DOHH2 (cell line): ENCODE measurements at regions not wholly inside any gene's neighbourhood (a gene's known extent, or its start where the extent isn't known, plus 50 kb on each side); places are given as distances from the start of the nearest gene placed in this dataset.

Source experiments
- H3F3A ChIP-seq: fragments of 200-600 bp; sonication (generic), shearing (Covaris generic); 2 replicates; pipeline ENCODE4 v1.6.0; 2016; ENCODE audit warnings: antibody characterized with exemption, mild to moderate bottlenecking; ENCODE audit not compliant: control insufficient read depth, insufficient read depth
- H3K27ac ChIP-seq: fragments of 200-600 bp; sonication (generic); 2 replicates; pipeline ENCODE4 v1.5.1; 2014; ENCODE audit warnings: low read depth, mild to moderate bottlenecking, low read length, moderate library complexity
- H3K27me3 ChIP-seq: fragments of 200-600 bp; sonication (generic); 2 replicates; pipeline ENCODE4 v1.6.1; 2014; ENCODE audit warnings: mild to moderate bottlenecking, low read length, mixed read lengths; ENCODE audit not compliant: control insufficient read depth
- H3K36me3 ChIP-seq: fragments of 200-600 bp; sonication (generic); 2 replicates; pipeline ENCODE4 v1.6.1; 2014; ENCODE audit warnings: mild to moderate bottlenecking, low read length, moderate library complexity, mixed read lengths; ENCODE audit not compliant: control insufficient read depth
- H3K4me1 ChIP-seq: fragments of 200-600 bp; sonication (generic); 2 replicates; pipeline ENCODE4 v1.6.1; 2014; ENCODE audit warnings: mild to moderate bottlenecking, low read length, mixed read lengths; ENCODE audit not compliant: control insufficient read depth
- H3K4me2 ChIP-seq: fragments of 200-600 bp; sonication (generic); 2 replicates; pipeline ENCODE4 v1.6.0; 2014; ENCODE audit warnings: mild to moderate bottlenecking, low read length, moderate library complexity
- H3K4me3 ChIP-seq: fragments of 200-600 bp; sonication (generic); 2 replicates; pipeline ENCODE4 v1.5.1; 2014; ENCODE audit warnings: mild to moderate bottlenecking, low read length, mixed read lengths
- H3K79me2 ChIP-seq: fragments of 200-600 bp; sonication (generic); 2 replicates; pipeline ENCODE4 v1.6.1; 2014; ENCODE audit warnings: mild to moderate bottlenecking, low read length, mixed read lengths; ENCODE audit not compliant: control insufficient read depth
- H3K9me2 ChIP-seq: fragments of 200-600 bp; sonication (generic); replicated peaks from 2 replicates; pipeline ENCODE4 v1.6.1; 2014; ENCODE audit warnings: mild to moderate bottlenecking, low read length, mixed read lengths; ENCODE audit not compliant: control insufficient read depth
- H3K9me3 ChIP-seq: fragments of 200-600 bp; sonication (generic); 2 replicates; pipeline ENCODE4 v1.6.1; 2014; ENCODE audit warnings: antibody characterized with exemption, low read length, mixed read lengths; ENCODE audit not compliant: control insufficient read depth, insufficient read depth
- H4K20me1 ChIP-seq: fragments of 200-600 bp; sonication (generic); 2 replicates; pipeline ENCODE4 v1.6.0; 2014; ENCODE audit warnings: low read depth, mild to moderate bottlenecking, antibody characterized with exemption, low read length, moderate library complexity; ENCODE audit not compliant: control insufficient read depth, insufficient read depth
- CTCF ChIP-seq: fragments of 200-600 bp; sonication (generic); IDR thresholded peaks from one replicate; pipeline ENCODE4 v1.5.1; 2014; ENCODE audit warnings: antibody characterized with exemption, mild to moderate bottlenecking, low read depth, low read length; ENCODE audit not compliant: poor library complexity, severe bottlenecking
- EZH2phosphoT487 ChIP-seq: fragments of 200-600 bp; sonication (generic); IDR thresholded peaks from 2 replicates; pipeline ENCODE4 v1.6.1; 2017; ENCODE audit warnings: borderline replicate concordance, mild to moderate bottlenecking, antibody characterized with exemption, low read length, moderate library complexity, mixed read lengths

- Histone ChIP-seq H3K79me2 (no peaks in the 10 kb centered on the region), H3K9me2 (no peaks in the 10 kb centered on the region), H3K27me3 (no peaks in the 10 kb centered on the region), H3K4me3 (no peak overlapping the region), H3K4me1 (no peaks in the 10 kb centered on the region), H3F3A (no peaks in the 10 kb centered on the region), H3K9me3 (no peaks in the 10 kb centered on the region), H4K20me1 (no peaks in the 10 kb centered on the region), H3K4me2 (no peak overlapping the region), H3K27ac (no peak overlapping the region), H3K36me3 (no peaks in the 10 kb centered on the region)
- TF ChIP-seq EZH2phosphoT487 (no peak), CTCF (no peak)
Measured at GRCh38 chr13:97780486-97780885, 173.0 kb upstream of the IPO5 start.

GRCh38 chr13:97781891-97782305, 171.6 kb upstream of the IPO5 start:
- H3F3A ChIP-seq = no peaks in the 10 kb centered on the region
- no peaks in the 10 kb centered on the region for H3K9me3 ChIP-seq
- no peak overlapping the region for H3K4me3 ChIP-seq
- H3K36me3 ChIP-seq = no peaks in the 10 kb centered on the region
- H4K20me1 ChIP-seq = no peaks in the 10 kb centered on the region
- no peaks in the 10 kb centered on the region for H3K4me1 ChIP-seq
- H3K27ac ChIP-seq = no peak overlapping the region
- no peak overlapping the region for H3K4me2 ChIP-seq
- H3K9me2 ChIP-seq = no peaks in the 10 kb centered on the region
- no peaks in the 10 kb centered on the region for H3K79me2 ChIP-seq
- TF ChIP-seq EZH2phosphoT487 (no peak), CTCF (no peak)
- H3K27me3 ChIP-seq = no peaks in the 10 kb centered on the region

GRCh38 chr13:97786510-97786909, 167.0 kb upstream of the IPO5 start:
- Histone ChIP-seq H3K4me3 (no peak overlapping the region), H3K9me3 (peaks cover 13% of the 10 kb centered on the region; the same call in 1 of the 2 replicates), H4K20me1 (no peaks in the 10 kb centered on the region), H3K4me1 (no peaks in the 10 kb centered on the region), H3K36me3 (no peaks in the 10 kb centered on the region), H3K27ac (no peak overlapping the region), H3K79me2 (no peaks in the 10 kb centered on the region), H3K4me2 (no peak overlapping the region), H3K27me3 (no peaks in the 10 kb centered on the region), H3K9me2 (no peaks in the 10 kb centered on the region), H3F3A (no peaks in the 10 kb centered on the region)
- TF ChIP-seq CTCF (no peak), EZH2phosphoT487 (no peak)

- no peak overlapping the region for H3K4me3 ChIP-seq
- no peak for TF ChIP-seq CTCF
- TF ChIP-seq EZH2phosphoT487 = no peak
- H4K20me1 ChIP-seq = no peaks in the 10 kb centered on the region
- no peak overlapping the region for H3K4me2 ChIP-seq
- H3K79me2 ChIP-seq = no peaks in the 10 kb centered on the region
- H3F3A ChIP-seq = no peaks in the 10 kb centered on the region
- H3K27me3 ChIP-seq = no peaks in the 10 kb centered on the region
- peaks cover 7% of the 10 kb centered on the region; the same call in 1 of the 2 replicates for H3K9me3 ChIP-seq
- no peak overlapping the region for H3K27ac ChIP-seq
- H3K4me1 ChIP-seq = no peaks in the 10 kb centered on the region
- H3K9me2 ChIP-seq = no peaks in the 10 kb centered on the region
- no peaks in the 10 kb centered on the region for H3K36me3 ChIP-seq
Measured at GRCh38 chr13:97797553-97797952, 155.9 kb upstream of the IPO5 start.
